BE2C (cell line): ENCODE measurements at regions not wholly inside any gene's neighbourhood (a gene's known extent, or its start where the extent isn't known, plus 50 kb on each side); places are given as distances from the start of the nearest gene placed in this dataset.

Source experiments
- DNase-seq: peaks from one replicate; pipeline ENCODE4 v3.0.0-alpha.2; 2020
- H3K27me3 ChIP-seq: fragments of 250-450 bp; sonication (Bioruptor Pico); 2 replicates; pipeline ENCODE4 v1.5.1; 2020; ENCODE audit warnings: mild to moderate bottlenecking
- H3K36me3 ChIP-seq: fragments of 250-450 bp; sonication (Bioruptor Pico); 2 replicates; pipeline ENCODE4 v1.5.1; 2020; ENCODE audit warnings: mild to moderate bottlenecking
- H3K4me1 ChIP-seq: fragments of 250-450 bp; sonication (Bioruptor Pico); 2 replicates; pipeline ENCODE4 v1.5.1; 2020
- H3K4me3 ChIP-seq: 2 replicates; pipeline ENCODE4 v1.5.1; 2011; ENCODE audit warnings: low read depth, low read length
- H3K9me3 ChIP-seq: fragments of 250-450 bp; sonication (Bioruptor Pico); 2 replicates; pipeline ENCODE4 v1.5.1; 2020
- CTCF ChIP-seq: IDR thresholded peaks from 2 replicates; pipeline ENCODE4 v1.5.1; 2012; ENCODE audit warnings: mild to moderate bottlenecking, low read depth, low read length

- Histone ChIP-seq H3K4me1 (peaks cover 35% of the 10 kb centered on the region), H3K36me3 (no peaks in the 10 kb centered on the region), H3K4me3 (no peak overlapping the region), H3K9me3 (no peaks in the 10 kb centered on the region), H3K27me3 (no peaks in the 10 kb centered on the region)
- peak; percentile 61 for TF ChIP-seq CTCF
- DNase-seq, result peak; percentile 39
Observed at GRCh38 chr11:112837162-112837826, 123.9 kb upstream of the NCAM1 start.

- Histone ChIP-seq H3K36me3 (no peaks in the 10 kb centered on the region), H3K4me1 (peaks cover 31% of the 10 kb centered on the region), H3K4me3 (no peak overlapping the region), H3K9me3 (no peaks in the 10 kb centered on the region), H3K27me3 (no peaks in the 10 kb centered on the region)
- DNase-seq, result no peak
- TF ChIP-seq CTCF, result no peak
Observed at GRCh38 chr11:112839051-112839450, 122.2 kb upstream of the NCAM1 start.

GRCh38 chr11:112841729-112842128 is 119.5 kb upstream of the NCAM1 start:
- TF ChIP-seq CTCF, result no peak
- DNase-seq, result no peak
- Histone ChIP-seq H3K27me3 (no peaks in the 10 kb centered on the region), H3K36me3 (no peaks in the 10 kb centered on the region), H3K4me1 (peaks cover 17% of the 10 kb centered on the region), H3K4me3 (no peak overlapping the region), H3K9me3 (no peaks in the 10 kb centered on the region)

GRCh38 chr11:112842151-112842550 is 119.1 kb upstream of the NCAM1 start:
- H3K36me3 ChIP-seq, result no peaks in the 10 kb centered on the region
- H3K27me3 ChIP-seq, result no peaks in the 10 kb centered on the region
- H3K4me1 ChIP-seq, result peaks cover 13% of the 10 kb centered on the region
- no peaks in the 10 kb centered on the region for H3K9me3 ChIP-seq
- no peak for TF ChIP-seq CTCF
- no peak for DNase-seq
- H3K4me3 ChIP-seq, result no peak overlapping the region

GRCh38 chr11:112844517-112844916 is 116.7 kb upstream of the NCAM1 start:
- DNase-seq, result no peak
- TF ChIP-seq CTCF, result no peak

GRCh38 chr11:112847568-112847967 is 113.7 kb upstream of the NCAM1 start:
- Histone ChIP-seq H3K27me3 (no peaks in the 10 kb centered on the region), H3K36me3 (no peaks in the 10 kb centered on the region), H3K4me3 (no peak overlapping the region), H3K9me3 (no peaks in the 10 kb centered on the region), H3K4me1 (no peaks in the 10 kb centered on the region)
- DNase-seq, result no peak
- TF ChIP-seq CTCF, result no peak

More at GRCh38 chr11:112844517-112844916, 116.7 kb upstream of the NCAM1 start:
- peaks cover under 1% of the 10 kb centered on the region; the same call in 1 of the 2 replicates for H3K4me1 ChIP-seq
- no peaks in the 10 kb centered on the region for H3K9me3 ChIP-seq
- no peak overlapping the region for H3K4me3 ChIP-seq
- no peaks in the 10 kb centered on the region for H3K27me3 ChIP-seq
- H3K36me3 ChIP-seq, result no peaks in the 10 kb centered on the region
